SW480 (cell line): ENCODE measurements at regions not wholly inside any gene's neighbourhood (a gene's known extent, or its start where the extent isn't known, plus 50 kb on each side); places are given as distances from the start of the nearest gene placed in this dataset.

Experiments
- DNase-seq: peaks from one replicate; pipeline ENCODE4 v3.0.0-alpha.2; 2016; ENCODE audit warnings: low spot score

DNA sequence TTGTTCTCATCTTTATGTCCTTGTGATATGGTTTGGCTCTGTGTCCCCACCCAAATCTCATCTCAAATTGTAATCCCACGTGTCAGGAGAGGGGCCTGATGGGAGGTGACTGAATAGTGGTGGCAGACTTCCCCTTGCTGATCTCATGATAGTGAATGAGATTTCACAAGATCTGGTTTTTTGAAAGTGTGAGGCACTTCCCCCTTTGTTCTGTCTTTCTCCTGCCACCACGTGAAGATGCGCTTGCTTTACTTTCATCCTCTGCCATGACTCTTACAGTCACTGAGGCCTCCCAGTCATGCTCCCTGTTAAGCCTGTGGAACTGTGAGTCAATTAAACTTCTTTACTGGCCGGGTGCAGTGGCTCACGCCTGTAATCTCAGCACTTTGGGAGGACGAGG, 161.0 kb downstream of the HERPUD2 start:
- no peak for DNase-seq

DNA sequence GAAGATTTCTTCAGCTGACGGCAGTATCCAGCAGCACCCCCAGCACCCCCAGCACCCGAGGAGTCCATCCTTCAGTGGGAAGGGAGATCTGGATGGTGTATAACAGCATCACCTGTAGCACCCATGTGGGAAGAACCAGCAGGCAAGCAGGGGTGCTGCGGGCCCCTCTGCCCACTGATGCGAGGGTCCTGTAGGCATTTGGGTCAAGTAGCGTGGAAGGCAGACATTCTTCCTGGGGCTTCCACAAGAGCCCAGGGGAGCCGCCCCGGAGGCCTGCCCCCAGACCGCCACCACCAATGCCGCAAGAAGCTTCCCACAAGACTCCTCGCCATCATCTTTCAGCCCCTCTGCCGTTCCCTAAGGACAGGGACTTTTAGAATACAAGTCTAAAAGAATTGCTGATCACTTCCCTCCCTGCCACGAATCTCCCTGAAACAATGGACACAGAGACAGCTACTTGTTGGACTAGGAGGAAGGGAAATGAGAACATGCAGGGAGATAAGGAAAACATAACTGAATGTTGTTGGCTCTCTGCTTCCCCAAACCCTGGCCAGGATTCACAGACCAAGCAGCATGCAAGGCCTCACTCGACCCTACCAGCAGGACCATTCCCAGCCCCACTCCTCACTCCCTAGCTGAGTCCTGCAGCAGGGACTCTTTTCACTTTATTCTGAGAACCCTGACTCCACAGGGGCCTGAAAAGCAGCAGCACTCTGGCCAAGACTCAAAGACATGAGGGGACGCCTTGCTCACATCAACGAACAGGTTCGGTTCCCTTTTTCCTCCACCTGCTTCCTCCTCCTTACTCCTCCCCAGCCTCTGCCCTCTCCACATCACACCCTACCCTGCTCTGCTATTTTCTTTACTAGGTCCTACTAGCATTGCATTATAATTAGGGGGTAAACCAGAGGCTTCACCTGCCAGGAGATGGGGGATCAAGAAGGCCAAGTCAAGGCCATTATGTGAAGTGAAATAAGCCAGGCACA, 164.5 kb downstream of the HERPUD2 start:
- DNase-seq: no peak

DNA sequence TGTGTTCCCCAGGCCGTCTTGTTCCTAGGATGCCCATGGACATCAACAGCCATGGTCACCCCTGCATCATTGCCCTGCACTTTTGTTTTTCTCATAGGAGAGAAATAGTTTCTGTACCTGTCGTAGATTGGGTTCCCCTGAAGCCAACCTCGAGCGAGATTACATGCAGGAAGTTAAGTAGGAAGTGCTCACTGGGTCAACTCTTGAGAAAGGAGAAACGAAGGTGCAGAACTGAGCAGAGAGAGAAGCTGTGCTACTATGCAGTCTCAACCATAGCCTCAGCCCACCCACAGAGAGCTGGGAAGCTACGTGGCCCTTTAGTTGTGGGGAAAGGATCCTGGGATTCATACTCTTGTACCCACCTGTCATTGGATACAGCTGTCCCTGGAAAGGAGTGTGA, 165.2 kb downstream of the HERPUD2 start:
- no peak for DNase-seq

DNA sequence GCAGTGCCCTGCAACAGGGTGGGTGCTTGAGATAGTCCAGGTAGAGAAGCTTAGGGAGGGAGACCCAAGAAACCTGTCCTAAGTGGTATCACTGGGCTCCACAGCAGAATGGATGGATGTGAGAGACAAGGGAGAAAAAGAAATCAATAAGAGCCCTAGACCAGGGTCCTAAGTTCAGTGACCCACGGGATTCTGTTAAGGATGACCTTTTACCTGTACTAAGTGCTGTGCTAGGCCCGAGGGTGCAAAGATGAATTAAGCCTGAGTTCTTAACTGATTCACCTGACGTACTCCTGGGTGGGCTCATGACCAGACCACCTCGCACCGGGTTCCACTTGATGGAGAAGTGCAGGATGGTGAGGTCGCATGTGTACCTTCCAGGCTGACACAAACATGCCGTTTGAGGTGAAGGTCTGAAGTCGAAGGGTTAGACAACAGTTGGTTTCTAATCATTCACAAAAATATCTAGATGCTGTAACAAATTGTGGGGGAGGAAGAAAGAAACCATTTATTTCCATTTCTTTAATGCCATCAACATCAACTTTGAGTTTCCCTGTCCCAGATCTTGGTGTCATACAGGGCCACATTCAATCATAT, 166.5 kb downstream of the HERPUD2 start:
- no peak for DNase-seq

DNA sequence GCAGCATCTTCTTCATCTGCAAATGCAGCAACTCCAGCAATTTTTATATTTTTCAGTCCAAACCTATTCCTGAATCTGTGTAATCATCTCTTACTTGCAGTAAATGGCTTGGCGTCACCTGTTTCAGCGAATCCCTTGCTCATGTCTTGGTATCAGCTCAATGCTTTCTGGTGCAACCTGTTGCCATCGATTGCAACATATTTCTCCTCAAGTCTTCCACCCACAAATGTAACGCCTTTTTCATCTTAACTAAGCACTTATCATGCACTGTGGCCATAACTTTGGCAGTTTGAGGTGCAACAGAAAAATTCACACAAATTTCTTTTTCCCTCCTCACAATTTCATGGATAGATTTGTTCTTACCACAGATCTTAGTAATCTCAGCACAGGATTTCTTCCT, 168.3 kb downstream of the HERPUD2 start:
- peak; percentile 13 for DNase-seq

DNA sequence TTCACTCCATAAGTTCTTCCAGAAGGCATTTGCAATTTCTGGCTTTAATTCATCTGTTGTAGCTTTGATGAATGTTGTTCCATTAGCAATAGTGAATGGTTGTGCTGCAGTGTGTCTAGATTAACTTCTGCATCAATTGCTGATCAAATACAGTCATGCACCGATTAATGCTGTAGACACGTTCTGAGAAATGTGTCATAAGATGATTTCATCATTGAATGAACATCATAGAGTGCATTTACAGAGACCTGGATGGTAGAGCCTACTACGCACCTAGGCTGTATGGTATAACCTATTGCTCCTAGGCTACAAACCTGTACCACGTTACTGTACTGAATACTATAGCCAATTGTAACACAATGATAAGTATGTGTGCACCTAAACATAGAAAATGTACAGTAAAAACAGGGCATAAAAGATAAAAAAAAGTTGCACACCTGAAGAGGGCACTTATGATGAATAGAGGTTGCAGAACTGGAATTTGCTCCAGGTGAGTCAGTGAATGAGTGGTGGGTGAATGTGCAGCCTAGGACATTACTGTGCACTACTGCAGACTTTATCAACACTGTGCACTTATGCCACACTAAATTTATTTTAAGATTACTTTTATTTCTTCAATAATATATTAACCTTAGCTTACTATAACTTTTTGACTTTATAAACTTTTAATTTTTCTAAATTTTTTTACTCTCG, 170.7 kb downstream of the HERPUD2 start:
- no peak for DNase-seq

DNA sequence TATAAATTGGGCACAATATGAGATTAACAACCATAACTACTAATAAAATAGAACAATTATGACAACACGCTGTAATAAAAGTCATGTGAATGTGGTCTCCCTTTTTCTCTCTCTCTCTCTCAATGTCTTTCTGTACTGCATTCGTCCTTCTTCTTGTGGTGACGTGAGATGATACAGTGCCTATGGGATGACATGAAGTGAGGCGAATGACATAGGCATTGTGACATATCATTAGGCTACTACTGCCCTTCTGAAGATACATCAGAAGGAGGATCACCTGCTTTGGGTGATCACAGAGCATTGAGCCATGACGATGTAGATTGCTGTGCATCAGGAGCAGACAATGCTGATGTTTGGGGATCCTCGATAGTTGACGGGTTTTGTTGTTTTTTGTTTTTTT, 171.6 kb downstream of the HERPUD2 start:
- DNase-seq: no peak

DNA sequence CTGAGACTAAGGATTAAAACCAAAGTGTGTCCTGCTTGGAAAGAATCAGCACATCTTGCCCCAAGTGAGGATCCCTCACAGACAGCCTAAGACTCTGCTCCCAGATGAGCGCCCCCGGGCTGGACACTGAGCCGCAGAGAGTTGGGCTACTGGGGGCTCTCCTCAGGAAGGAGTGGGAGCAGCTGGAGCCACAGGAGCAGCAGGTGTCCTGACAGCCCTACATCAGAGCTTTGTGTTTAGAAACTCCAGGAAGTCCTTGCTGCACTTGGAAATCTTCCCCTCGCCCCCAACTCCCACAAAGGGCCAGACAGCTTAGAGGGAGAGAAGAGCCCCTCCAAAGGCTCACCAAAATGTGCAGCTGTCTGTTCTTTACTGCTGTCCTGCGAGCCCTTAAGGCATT, 172.2 kb downstream of the HERPUD2 start:
- DNase-seq: no peak

DNA sequence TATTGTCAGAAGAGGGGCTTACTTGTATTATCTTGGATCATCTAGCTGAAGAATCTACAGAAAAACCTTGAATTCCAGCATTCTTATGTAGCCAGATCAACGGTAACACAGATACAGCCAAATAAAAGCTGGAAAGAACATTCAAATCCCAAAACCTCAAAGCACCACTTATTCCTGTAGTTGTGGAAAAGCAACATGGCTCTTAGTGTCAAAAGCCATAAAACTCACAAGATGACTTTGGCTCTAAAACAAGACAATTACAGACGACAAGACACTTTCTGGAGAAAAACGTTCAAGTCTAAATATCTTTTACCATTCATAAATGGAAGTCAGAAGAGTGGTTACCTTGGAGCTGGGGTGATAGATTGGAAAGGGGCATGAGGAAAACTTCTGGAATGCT, 173.0 kb downstream of the HERPUD2 start:
- no peak for DNase-seq

DNA sequence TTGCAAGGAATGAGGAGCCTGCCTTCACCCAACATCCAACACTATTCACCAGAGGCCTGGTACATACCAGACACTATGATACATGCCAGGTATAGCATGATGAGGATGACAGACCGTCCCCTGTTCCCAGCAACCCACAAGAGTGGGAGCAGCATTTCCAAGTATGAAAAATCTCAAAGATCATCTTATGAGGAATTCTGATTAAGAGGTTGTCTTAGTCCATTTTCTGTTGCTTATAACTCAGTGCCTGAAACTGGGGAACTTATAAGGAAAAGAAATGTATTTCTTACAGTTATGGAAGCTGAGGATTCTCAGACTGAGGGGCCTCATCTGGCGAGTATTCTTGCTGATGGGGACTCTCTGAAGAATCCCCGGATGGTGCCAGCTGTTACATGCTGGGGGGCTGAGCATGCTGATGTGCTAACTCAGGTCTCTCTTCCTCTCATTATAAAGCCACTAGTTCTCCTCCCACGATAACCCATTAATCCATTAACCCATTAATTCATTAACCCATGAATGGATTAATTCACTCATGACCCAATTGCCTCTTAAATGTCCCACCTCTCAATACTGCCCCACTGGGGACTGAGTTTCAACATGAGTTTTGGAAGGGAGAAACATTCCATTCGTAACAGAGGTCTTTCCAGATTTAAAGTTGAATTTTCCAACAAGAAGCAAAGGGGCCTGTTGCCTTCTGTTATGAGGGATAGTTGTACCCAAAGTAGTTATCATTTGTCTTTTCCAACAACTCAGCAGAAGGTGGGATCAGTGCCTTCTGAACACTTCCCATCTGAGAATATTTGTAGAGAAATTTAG, 173.9 kb downstream of the HERPUD2 start:
- DNase-seq: no peak

DNA sequence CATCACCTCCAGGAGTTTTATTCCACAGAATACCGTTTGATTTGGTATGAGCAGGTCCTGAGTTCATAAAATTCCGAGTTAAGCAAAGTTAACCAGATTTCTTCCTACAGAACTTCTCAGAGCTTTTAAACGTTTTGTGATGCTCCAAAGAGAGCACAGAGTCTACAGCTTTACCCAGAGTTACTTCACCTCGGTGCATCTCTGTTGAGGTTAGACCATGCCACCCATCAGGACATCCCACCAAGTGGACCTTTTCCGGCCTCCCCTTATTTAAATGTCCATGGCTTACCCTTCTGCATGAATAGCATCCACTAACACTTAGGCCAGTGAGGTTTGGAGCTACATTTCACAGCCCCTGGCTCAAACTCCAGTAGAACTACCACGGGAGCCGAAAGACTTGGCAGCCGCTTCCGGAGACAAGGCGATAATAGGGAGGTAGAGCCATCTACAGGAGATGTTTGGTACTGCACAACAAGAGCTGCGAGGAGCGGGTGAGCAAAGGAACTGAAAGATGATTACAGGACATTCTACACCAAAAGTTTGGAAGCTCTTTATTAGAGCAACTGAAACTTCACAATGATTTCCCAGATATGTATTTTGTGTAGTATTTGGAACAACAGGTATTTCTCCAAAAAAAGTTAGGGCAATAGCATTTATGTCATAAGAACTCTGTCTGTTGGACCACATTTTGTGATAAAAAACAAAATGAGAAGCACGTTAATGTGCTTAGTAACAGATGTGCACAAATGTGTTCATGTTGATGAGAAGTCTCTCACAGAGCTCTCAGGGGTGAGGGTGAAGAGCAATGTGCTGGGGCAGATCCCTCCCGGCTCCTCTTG, 174.7 kb downstream of the HERPUD2 start:
- peak; percentile 77 for DNase-seq

DNA sequence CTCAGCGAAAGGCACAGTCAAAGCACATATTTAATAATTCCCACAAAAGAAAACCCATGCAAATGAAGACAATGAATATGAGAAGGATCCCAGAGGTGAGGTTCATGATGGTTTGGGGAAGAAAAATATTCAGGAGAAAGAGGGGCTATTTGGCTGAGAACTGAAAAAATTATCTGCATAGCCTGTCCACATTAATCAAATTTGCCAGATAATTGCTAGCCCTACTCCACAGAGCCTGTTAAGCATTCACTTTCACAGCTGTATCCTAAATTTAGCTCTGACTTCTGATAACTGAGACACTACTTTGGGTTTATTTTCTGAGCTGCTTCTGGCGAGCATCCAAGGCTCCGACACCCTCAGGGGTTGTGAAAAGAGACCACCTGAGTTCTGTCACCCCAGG, 176.2 kb downstream of the HERPUD2 start:
- no peak for DNase-seq

DNA sequence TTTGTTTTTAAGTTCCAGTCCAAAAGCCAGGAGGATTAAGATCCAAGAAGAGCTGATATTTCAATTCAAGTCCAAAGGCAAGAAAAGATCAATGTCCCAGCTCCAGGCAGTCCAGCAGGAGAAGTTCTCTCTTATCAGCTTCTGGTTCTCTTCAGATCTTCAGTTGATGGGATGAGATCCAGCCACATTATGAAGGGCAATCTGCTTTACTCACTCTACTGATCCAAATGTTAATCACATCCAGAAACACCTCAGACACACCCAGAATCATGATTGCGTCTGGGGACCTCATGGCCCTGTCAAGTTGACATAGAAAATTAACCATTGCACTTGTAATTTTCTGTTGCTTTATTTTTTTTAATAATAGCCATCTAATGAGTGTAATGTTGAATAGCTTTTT, 178.4 kb downstream of the HERPUD2 start:
- no peak for DNase-seq

DNA sequence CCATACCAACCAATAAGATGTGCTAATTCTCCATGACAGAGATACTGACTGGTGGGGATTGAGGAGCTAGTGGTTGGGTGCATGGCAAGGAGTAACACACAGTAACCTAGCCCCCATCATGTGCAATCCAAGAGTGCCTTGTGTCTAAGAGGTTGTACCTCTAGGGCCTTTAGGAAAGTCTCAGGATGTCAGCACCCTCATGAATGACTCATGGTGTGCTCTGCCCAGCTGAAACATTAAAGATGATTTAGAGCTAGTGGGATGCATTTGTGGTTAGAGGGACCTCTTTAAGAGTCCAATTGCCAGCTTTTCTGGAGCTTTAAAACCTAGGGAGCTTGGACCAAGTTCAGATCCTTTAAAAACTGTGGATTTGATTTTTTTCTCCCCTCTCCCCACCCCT, 181.1 kb downstream of the HERPUD2 start:
- no peak for DNase-seq

DNA sequence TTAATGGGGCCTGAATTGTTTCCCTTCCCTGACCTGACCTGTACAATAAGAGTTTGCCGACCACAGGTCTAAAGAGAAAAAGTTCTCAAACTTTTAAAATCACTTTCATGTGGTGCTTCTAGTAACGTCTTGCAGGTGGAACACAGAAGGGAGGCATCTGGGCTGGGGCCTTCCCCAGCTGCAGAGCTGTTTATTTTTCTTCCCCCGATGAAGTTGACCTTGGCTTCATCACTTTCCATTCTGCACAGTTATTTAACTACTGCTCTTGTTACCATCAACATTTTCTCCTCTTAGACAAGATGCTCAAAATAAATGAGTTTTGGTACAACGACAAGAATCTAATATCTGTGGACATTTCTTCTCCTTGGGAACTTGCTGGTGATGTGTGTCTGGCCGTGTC, 181.7 kb downstream of the HERPUD2 start:
- DNase-seq: no peak

DNA sequence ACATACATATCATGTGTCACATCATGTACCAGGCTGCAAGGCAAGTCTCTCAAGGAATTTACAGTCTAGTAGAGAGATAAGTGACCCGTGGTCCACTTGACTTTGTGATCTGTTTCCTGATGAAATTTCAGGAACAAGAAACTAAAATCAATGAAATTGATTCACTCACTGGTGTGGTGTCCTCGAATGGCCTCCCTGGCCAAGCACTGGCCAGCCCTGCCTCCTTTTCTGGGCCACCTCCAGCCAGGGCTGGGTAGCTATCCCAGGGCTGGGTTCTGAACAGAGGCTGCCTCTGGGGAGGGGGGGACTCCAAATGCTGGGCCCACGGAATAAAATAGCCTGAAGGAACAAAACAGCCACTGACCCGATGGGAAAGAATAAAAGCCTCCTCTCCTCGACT, 182.2 kb downstream of the HERPUD2 start:
- no peak for DNase-seq

DNA sequence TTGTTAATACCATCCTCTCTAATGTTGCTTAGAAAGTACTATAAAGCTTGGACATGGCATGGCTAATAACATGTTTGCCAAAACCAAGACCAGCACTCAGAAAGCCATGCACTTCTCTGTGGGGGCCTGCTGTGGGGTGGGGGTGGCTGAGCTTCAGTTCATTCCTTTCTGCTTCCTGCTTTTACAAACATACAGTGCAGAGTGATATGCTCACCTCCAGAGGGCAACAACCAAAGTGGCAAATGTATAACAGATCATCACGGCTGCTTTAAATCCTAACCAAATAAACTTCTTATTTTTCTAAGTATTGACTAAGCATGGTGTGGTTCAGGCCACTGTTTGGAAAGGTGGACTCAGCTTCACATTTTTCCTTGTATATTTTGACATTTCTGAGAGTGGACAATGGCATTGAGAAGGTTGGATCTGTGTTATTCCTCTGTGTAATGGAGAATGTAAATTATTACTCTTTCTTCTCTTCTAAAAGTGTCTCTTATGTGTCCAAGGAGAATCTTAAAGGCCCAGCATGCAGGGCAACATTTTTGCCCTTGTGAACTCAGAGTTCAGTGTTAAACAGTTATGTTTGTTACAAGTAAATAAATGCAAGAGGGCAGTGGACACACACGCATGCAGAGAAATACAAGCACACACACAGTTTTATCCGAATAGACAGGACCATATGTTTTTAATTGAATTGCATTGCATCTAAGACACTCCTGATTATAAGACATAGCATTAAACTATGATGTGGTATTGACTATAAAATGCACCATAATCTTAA, 186.1 kb downstream of the HERPUD2 start:
- peak; percentile 27 for DNase-seq

DNA sequence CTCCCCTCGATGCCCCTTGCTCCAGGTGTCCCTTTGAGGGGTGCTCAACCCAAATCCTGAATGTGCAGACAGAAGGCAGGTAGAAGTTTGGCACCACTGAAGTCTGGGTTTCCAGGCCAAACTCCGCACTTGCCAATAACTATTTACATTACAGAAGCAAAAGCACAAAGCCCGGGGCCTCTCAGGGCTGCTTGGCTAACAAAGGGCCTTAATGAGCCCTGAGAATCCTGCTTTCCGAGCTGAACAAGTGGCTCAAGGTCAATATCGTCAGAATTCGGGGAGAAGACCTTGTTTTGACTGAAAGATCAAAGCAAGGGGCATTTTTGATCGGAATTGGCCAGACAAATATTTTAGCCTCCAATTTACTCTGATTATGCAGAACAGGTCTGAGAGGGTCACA, 189.9 kb downstream of the HERPUD2 start:
- no peak for DNase-seq

DNA sequence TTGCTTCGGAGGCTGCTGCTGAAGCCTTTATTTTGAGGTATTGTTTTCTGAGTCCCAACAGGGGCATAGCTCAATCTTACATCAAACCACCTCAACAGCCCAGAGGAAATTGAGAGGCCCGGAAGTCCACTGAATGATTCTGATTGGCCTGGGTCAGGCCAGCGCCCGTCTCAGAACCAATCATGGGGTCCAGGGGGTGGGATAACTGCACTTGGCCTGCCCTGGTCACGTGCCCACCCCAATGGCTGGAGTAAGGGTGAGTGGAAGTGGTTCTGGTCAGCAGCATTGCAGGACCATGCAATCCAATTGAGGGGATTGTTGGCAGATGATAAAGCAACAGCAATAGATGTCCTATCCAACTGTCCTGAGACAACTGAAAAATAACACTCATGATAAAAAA, 190.6 kb downstream of the HERPUD2 start:
- DNase-seq: no peak

DNA sequence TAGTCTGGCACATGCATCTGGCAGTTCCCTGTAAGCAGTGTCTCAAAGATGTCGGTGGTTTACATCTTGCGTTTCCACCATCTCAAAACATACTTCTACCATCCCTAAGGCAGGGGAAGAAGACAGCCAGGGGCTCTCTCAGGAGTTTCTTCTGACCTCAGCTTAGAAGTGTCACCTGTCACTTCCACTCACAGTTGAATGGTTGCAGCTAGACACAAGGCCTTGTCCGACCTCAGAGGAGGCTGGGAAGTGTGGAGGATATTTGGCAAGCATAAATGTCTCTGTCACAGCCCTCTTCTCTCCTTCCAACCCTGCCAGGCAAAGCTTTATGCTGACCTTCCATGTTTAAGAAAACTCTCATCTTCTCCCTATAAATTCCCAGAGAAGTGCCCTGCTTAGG, 193.3 kb downstream of the HERPUD2 start:
- DNase-seq: no peak
